ENCODE measurements at regions not wholly inside any gene's neighbourhood (a gene's known extent, or its start where the extent isn't known, plus 50 kb on each side); places are given as distances from the start of the nearest gene placed in this dataset.
"Not testable (repeated sequence)": the region's sequence is repeated elsewhere in the genome, so short reads cannot be mapped to it uniquely, and the experiment has no call there.

DNA sequence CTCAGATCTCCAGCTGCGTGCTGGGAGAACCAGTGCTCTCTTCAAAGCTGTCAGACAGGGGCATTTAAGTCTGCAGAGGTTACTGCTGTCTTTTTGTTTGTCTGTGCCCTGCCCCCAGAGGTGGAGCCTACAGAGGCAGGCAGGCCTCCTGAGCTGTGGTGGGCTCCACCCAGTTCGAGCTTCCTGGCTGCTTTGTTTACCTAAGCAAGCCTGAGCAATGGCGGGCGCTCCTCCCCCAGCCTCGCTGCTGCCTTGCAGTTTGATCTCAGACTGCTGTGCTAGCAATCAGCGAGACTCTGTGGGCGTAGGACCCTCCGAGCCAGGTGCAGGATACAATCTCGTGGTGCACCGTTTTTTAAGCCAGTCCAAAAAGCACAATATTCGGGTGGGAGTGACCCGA, 864.4 kb downstream of the GBE1 start:
- not testable (repeated sequence) for DNase-seq

- DNase-seq, result no peak
Observed at GRCh38 chr3:80890571-80890970, 870.9 kb downstream of the GBE1 start.

DNA sequence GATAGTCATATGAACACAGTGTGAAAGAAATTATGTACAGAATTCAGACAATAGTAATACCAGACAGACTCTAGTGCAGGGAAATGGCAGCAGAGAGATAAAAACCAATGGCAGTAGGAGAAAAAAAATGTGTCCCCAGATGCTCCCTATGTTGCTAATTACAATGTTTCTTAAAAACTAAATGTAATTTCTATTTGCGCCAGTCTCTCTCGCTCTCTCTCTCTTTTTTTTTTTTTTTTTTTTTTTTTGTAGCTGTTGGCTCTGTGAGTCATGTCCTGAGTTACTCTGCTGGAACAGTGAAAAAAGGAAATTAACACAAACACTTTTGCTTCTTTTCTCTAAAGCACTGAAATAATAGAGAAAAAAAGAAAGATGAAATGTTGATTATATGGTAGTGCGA, 871.9 kb downstream of the GBE1 start:
- DNase-seq, result no peak

GRCh38 chr3:80870476-80871041, 890.9 kb downstream of the GBE1 start:
- DNase-seq, result no peak

DNA sequence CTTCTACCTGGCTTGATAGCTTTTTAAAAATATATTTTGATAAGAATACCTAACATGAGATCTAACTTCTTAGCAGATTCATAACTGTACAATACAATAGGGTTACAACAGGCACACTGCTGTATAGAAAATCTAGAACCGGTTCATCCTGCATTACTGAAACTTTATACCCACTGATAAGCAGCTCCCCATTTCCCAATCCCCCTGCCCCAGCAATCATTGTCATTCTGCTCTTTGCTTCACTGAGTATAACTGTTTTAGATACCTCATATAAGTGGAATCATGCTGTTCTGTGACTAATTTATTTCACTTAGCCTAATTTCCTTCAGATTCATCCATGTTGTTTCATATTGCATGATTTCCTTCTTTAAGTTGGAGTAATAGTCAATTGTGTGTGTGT, 906.0 kb downstream of the GBE1 start:
- DNase-seq, result no peak

DNA sequence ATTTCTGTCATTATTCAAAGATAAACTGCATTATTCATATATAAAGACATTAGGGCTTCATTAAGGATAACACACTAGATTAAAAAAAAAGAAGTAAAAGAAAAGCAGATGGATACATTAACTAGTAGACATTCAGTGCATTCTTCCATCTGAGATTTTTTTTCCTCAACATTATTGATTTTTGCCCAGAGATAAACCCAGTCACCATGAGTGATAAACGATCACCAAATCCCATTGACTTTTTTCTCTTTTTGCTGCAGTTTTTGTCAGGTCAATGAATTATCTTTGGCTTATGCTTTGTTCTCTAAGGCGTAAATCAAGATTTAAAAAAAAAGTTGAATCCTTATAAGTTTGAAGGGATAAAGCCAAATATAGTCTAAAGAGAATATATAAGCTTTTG, 925.0 kb downstream of the GBE1 start:
- DNase-seq, result no peak

DNA sequence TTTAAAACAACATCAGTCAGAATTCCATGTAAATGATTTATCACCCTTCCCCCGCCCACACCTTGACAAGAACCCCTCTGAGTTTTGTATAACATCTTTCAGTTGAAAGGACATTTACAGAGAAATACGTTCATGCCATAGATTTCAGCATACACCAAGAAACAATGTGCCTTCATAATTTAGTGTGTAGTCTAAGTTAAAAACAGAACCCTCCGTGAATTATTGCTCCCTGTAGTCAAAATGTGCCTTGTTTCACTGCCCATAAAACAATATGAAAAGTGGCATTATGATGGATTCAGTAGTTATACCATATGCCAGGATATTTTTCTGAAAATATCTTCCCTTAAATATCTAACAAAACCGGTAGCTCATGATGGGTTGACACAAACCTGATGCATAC, 953.9 kb downstream of the GBE1 start:
- no peak for DNase-seq

DNA sequence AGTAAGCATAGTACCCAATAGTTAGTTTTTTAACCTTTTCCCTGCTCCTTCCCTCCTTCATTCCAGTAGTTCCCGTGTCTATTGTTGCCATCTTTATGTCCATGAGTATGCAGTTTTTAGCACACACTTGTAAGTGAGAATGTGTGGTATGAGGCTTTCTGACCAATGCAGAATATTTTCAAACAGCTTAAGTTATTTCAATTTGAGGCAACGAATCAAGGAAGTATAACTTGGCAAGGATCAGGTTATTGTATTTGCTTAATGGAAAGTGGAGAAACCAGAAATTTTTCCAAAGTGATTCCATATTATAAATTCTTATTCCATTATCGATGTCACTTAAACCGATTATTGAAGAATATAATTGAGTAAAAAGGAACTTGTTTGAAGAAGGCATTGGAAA, 954.8 kb downstream of the GBE1 start:
- no peak for DNase-seq

DNA sequence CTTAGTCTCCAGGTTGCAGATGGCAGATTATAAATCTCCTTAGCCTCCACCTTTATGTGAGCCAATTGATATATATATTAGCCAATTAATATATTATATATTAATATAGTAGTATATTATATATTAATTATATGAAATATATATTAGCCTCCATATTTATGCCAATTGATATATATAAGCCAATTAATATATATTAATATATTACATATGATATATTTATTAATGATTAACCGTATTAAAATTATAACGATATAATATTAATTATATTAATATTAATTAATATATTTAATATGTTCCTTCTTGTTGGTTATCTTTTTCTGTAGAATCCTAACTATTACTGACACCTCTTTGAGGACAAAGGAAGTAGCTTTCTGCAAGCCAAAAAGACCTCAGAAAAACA, 972.5 kb downstream of the GBE1 start:
- no peak for DNase-seq

DNA sequence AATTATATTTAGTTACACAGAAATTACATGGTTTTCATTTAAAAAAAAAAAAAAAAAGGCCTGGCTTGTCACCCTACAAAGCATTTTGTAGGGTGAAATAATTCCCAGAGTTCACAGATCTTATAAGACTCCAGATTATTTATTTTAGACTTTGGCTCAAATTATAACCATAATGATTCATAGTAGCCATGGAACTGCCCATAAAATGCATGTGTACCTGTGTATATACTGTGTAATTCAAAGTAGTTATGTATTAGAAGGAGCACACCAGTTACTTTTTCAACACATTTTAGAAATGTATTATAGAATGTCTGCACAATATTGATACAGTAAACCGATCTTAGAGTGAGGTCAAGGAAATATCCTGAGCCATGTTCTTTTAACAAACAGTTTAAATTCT, 975.6 kb downstream of the GBE1 start:
- DNase-seq, result no peak

DNA sequence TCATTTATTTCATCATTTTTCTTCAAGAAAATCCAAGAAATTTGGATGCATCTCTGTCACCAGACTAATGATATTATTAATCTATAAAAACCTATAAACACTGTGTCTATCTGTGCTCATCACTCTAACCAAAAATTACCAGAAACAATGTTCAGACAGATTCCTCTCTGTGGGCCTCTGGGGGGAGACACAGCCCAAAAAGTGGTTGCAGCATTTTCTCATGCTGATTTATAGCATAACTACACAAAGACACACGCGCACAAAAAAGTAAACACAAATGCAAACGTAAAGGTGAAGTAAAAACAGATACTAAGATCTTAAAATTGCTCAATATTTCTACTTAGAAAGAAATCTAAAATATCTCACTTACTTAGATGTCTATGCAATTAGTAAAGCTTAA, 976.0 kb downstream of the GBE1 start:
- DNase-seq, result no peak

GRCh38 chr3:80771085-80771484, 990.4 kb downstream of the GBE1 start:
- DNase-seq, result no peak

DNA sequence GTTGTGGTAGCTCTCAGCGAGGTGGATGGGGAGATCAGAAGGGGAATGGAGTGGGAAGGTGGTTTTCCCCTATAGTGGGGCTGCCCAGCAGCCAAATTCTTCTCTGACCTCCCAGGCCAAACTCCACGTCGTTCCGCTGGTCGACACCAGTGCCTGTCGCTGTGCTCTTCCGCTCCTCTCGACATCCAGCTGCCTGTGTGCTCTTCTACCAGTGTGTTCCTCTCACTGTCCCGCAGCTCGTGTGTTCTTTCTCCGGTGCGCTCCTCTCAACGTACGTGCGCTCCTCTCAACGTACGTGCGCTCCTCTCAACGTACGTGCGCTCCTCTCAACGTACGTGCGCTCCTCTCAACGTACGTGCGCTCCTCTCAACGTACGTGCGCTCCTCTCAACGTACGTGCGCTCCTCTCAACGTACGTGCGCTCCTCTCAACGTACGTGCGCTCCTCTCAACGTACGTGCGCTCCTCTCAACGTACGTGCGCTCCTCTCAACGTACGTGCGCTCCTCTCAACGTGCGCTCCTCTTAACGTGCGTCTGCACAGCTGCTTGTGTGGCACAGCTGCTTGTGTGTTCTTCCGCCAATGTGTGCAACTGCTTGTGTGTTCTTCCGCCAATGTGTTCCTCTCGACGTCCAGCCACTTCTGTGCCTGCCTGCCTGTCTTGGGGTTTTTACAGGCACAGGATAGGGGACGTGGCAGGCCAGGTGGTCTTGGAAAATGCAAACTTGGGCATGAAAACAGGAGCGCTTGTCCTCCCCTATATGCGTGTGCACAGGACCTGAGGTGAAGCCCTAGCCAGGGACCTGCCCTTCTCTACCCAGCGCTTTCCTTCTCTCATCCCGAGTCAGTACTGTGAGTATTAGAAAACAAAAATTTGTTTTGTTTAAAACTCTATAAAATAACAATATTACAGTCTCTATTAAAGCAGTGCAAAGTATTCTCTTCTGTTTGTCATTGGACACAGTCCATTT, 991.1 kb downstream of the GBE1 start:
- DNase-seq, result no peak

- DNase-seq, result no peak
Observed at GRCh38 chr3:80769683-80770082, 991.8 kb downstream of the GBE1 start.

- no peak for DNase-seq
Observed at GRCh38 chr3:80767604-80768003, 993.8 kb downstream of the GBE1 start.

DNA sequence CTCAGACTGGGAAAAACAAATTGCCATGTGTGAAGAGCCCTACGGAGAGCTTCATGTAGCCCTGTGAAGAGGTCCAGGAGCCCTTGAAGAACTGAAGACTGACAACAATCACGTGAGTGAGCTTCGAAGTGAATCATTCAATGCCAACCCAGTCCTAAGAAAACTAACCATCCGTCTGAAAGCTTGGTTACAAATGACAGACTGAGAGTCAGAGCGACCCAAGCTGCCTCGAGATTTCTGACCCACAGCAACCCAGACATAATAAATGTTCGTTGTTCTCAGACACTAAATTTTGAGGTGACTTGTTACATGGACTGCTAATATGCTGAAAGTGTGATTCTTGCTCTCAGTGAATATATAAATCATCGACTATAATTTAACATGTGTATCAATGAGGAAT, 987.2 kb upstream of the ROBO1 start:
- no peak for DNase-seq

DNA sequence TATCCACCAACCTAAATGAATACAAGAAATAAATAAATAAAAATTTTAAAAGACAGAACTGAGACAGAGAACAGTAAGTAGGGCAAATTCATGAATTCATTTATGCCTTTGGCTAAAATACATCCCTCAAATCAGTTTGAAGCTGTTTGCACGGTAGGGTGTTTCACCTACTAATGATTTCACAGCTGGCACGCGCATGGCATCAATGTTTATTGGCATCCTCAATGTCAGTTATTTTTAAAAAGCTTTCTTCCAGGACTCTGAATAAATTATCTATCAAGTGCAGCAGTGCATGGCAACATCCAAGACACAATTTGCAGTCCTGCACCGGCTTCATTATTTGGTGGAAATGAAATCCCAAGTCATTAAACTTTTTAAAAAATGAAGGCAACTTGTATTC, 985.2 kb upstream of the ROBO1 start:
- DNase-seq, result no peak

GRCh38 chr3:80750637-80751036, 982.8 kb upstream of the ROBO1 start:
- no peak for DNase-seq

GRCh38 chr3:80734920-80735319, 967.1 kb upstream of the ROBO1 start:
- no peak for DNase-seq

DNA sequence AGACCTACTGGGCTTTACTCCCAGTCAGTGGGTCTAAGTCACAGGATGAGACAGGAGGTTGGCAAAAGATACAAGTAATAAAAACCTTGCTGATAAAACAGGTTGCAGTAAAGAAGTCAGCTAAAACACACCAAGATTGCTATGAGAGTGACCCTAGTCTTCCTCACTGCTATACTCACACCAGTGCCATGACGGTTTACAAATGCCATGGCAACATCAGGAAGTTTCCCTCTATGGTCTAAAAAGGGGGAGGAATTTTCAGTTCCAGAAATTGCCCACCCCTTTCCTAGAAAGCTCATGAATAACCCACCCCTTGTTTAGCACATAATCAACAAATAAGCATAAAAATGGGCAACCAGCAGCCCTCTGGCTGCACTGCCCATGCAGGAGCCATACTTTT, 966.7 kb upstream of the ROBO1 start:
- DNase-seq, result no peak

DNA sequence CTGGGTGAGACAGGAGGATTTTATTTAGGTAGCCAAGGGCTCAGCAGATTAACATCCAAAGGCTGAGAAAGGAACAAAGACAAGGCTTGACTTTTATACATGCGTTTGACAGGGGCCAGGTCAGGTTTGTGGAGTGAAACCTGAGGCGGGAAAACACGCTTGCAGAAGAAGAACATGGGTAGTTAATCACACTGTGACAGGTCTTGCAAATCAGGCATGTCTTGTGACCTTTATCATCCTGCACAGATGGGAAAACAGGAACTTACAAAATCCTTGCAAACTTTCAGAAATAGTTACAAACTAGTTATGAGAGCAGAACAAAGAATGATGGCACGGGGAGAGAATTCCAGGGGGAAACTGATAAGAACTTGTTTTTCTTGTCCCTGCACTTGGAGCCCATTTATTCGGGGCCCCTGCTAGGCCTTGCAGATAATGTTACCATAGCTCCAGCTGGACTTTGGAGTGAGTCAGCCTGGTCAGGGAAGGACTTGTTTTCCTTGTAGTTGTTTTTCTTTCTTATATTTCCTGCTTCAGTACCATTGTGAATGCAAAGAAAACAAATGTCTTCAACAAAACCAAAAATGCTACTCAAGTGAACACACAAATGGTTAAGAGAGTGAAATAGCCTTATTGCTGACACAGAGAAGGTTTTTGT, 965.9 kb upstream of the ROBO1 start:
- DNase-seq, result no peak

- DNase-seq, result not testable (repeated sequence)
Observed at GRCh38 chr3:80727561-80727960, 959.8 kb upstream of the ROBO1 start.

GRCh38 chr3:80709597-80710322, 942.0 kb upstream of the ROBO1 start:
- DNase-seq, result not testable (repeated sequence)

All from cerebellar nuclear complex (tissue), 1 donor.